ENCODE measurements at regions not wholly inside any gene's neighbourhood (a gene's known extent, or its start where the extent isn't known, plus 50 kb on each side); places are given as distances from the start of the nearest gene placed in this dataset.

DNA sequence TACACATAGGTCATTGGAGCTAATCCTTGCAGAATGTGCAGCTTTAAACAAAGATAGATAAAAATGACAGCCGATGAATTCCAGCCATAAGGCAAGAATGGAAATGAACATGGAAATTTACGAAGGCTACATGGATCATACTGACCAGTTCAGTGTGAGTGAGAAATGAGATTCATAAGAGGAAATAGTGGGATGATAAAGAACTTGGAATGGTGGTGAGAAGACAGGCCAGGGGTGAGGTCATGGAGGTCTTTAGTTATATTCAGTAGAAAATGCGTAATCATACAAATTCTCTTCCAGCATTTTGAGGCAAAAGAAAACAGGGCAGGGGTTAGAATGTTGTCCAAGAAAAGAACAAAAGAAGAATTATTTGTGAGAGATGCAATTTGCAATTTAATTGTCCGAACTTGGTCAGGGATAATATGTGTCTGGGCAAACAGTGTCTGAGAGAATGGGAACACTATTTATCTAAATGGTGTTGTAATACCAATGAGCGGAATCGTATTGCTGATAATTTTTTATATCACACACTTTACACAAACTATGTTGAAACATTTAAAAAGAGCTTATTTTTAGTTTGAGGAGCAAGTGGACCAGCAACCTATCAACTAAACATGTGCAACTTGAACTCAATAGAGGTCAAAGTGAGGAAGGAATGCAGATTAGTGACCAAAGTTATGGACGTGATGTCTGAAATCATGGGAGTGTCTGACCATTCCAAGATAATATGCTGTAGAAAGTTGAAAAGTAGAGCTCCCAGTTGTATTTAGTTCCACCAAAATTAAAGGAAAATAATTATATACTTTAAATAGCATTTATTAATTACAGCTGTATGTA is 739.0 kb upstream of the NCAM2 start:
- DNase-seq (ENCODE audit: low read depth in 2 of 2), result no peak

- no peak for DNase-seq (ENCODE audit: low read depth in 2 of 2)
Observed at GRCh38 chr21:20260124-20260523, 738.1 kb upstream of the NCAM2 start.

DNA sequence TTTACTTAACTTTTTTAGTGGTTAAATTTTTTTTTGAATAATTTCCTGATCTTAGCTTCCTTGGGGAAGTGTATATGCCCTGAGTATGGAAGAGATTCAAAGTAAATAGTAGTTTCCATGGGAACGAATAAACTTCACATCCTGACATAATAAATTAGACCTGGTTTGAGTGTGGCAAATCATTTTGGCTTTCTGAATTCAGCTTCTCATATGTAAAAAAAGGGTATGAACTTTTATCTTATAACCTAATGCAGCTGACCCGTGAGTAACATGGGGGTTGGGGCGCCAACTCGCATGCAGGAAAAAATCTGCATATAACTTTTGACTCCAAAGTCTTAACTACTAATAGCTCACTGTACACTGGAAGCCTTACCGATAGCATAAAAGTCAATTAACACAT is 736.8 kb upstream of the NCAM2 start:
- DNase-seq (ENCODE audit: low read depth in 2 of 2), result no peak

DNA sequence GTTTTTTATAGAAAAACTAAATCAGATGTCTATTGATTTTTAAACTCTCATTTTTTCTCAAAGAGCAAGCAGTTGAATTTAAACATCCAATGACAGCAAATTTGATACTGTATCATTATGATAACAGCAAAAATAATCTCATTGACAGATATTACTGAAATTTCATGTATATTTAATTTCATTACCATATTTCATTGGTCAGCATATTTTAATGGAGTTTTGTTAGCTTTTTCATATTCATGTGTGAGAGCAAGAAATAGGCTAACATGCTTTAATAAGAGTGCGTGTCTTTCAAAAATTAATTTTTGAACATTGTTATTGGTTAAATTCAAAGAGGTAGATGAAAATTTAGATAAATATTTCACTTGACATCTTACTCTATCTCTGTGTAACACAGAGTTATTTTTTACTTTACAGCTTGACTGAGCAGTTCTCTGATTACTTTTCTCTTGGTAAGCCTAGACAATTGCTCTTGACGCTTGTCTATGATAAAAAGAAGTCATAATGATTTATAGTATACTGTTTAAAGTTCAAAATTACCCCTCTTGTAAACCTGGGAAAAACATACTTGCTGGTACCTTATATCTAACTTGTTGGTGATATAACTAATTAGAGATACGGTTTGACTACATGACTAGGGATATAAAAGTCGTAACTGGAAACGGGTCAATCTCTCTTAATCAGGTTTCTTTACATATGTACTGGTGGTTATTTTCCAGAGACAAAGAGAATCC is 732.3 kb upstream of the NCAM2 start:
- no peak for DNase-seq (ENCODE audit: low read depth in 2 of 2)

GRCh38 chr21:20266441-20266710 is 731.8 kb upstream of the NCAM2 start:
- no peak for DNase-seq (ENCODE audit: low read depth in 2 of 2)

DNA sequence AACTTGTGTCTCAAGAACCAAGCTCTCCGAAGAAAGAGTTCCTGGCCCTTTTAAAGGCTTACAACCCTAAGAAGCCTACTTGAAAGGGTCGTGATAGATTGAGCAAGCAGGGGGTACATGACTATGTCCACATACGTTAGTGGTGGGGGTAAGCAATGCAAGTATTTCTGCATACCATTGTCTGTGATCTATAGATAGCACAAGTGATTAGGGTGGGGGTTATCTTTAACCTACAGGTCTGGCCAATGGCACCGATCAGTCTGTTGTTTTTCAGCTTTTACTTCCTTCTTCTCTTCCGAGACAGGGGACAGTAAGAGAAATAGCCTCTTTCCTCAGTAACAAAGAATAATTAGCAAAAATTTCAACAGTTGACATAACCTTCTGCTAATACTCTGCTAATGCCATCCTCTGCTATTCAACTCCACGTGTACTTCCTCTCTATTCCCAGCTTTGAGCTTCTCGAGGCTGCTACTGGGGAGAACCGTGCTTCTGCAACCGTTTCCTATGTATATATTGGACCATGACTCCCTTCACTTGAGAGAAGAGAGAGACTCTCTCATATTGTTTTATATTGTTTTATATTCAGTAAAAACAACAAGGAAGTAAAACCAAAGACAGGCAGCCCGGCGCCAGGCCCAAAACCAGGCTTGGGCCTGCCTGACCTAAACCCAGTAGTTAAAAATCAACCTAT is 727.7 kb upstream of the NCAM2 start:
- DNase-seq (ENCODE audit: low read depth in 2 of 2), result no peak

GRCh38 chr21:20272791-20273362 is 725.3 kb upstream of the NCAM2 start:
- no peak for DNase-seq (ENCODE audit: low read depth in 2 of 2)

DNA sequence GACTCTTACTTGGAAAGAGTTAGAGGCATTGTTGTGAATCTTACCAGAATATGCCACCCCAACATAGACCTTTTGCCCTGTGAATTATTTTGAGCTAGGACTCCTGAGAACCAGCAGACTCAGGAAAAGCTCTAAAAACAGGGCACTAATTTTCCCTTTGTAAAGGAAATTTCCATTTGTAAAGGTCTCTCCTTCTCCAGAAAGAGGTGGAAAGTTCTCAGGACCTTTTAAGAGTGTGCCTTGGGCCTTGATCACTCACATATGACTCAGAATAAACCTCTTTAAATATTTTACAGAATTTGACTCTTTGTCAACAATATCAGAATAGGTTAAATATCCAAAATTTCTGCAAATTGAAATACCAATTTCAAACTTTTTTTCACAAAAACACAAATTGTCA is 721.8 kb upstream of the NCAM2 start:
- no peak for DNase-seq (ENCODE audit: low read depth in 2 of 2)

DNA sequence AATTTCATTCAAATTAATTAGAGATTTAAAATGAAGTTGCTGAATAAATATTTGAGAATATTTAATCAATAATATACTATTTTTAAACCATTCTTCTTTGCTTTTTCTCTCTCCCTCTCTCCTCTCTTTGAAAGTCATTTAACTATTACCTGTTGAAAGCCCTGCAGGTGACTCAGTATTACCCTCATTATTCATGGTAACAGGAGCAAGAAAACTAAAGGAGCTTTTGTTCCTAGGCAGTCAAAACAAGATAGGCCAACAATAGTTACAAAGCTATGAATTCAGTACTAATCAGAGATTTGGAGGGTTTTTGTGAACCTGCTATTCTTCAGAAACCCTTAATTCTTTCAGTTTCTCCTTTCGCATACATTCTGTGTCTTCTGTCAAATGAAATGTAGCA is 721.3 kb upstream of the NCAM2 start:
- DNase-seq (ENCODE audit: low read depth in 2 of 2), result no peak

- DNase-seq (ENCODE audit: low read depth in 2 of 2), result no peak
Observed at GRCh38 chr21:20283836-20284235, 714.4 kb upstream of the NCAM2 start.

DNA sequence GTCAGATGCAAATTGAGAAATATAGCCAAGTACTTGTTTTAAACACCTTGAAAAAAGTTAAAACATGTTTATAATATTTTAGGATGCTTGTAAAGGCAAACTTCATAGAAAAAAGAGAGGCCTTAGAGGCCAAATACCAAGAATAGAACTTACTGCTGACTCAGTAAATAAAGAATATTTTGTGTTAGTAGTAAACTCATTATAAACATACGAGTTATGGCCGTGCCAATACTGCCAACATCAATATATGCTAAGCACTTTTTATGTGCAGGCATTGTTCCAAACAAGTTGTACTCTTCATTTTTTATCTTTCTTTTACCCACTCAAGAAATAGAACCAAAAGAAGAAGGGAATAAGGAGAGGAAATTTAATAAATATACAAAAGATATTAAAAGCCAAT is 705.9 kb upstream of the NCAM2 start:
- no peak for DNase-seq (ENCODE audit: low read depth in 2 of 2)

DNA sequence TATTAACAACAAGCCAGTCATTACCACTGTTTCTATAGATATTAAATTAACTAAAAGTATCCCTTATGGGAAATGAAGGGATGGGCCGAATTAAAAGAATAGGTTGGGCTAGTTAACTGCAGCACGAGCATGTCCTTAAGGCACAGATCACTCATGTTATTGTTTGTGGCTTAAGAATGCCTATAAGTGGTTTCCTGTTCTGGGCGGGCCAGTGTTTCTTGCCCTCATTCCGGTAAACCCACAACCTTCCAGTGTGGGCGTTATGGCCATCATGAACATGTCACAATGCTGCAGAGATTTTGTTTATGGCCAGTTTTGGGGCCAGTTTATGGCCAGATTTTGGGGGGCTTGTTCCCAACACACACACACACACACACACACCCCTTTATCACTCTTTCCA is 705.4 kb upstream of the NCAM2 start:
- peak in 1 of 2 donors; percentile 0 for DNase-seq (ENCODE audit: low read depth in 2 of 2)

- DNase-seq (ENCODE audit: low read depth in 2 of 2), result no peak
Observed at GRCh38 chr21:20301395-20301794, 696.8 kb upstream of the NCAM2 start.

DNA sequence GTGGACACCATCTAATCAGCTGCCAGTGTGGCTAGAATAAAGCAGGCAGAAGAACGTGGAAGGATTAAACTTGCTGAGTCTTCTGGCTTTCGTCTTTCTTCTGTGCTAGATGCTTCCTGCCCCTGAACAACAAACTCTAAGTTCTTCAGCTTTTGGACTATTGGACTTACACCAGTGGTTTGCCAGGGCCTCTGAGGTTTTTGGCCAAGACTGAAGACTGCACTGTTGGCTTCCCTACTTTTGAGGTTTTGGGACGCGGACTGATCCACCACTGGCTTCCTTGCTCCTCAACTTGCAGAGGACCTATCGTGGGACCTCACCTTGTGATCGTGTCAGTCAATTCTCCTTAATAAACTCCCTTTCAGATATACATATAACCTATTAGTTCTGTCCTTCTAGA is 696.1 kb upstream of the NCAM2 start:
- DNase-seq (ENCODE audit: low read depth in 2 of 2), result no peak

DNA sequence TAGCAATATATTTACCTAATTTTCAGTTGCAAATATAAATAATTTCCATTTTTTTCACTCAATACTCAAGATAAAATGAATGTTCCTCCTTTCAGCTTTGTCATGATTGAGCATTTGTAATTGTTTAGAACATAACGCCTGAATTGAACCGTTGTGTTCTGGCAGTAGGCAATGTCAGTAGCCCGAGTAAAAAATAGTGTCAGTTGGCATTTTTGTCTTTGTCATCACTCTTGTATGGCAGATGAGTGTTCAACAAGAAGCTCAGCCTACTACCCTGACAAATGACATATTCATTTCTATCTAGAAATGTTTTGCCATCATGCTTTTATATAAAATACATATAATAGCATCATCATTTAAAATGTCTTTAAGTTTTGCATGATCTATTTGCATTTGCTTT is 691.4 kb upstream of the NCAM2 start:
- no peak for DNase-seq (ENCODE audit: low read depth in 2 of 2)

DNA sequence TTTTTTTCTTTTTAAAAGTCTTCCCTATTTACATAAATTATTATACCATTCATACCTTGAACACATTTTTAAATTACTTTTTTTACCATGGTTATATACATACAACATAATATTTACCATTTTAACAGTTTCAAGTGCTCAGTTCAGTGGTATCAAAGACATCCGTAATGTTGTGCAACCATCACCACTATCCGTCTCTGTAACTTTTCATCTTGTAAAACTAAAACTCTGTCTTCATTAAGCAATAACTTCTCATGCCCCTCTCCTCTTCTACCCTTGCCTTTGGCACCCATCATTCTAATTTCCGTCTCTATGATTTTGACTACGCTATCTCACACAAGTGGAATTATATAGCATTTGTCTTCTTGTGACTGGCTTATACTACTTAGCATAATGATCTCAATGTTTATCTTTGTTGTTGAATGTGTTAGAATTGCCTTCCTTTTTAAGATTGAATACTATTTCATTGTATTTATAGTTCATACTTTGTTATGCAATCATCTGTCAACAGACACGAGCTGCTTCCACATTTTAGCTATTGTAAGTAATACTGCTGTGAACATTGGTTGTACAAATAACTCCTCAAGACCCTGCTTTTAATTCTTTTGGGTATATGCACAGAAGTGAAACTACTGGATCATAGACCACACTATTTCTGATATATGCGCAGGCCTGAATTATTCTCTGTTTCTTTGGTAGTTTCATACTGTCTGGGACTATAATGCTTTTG is 689.5 kb upstream of the NCAM2 start:
- DNase-seq (ENCODE audit: low read depth in 2 of 2), result no peak

DNA sequence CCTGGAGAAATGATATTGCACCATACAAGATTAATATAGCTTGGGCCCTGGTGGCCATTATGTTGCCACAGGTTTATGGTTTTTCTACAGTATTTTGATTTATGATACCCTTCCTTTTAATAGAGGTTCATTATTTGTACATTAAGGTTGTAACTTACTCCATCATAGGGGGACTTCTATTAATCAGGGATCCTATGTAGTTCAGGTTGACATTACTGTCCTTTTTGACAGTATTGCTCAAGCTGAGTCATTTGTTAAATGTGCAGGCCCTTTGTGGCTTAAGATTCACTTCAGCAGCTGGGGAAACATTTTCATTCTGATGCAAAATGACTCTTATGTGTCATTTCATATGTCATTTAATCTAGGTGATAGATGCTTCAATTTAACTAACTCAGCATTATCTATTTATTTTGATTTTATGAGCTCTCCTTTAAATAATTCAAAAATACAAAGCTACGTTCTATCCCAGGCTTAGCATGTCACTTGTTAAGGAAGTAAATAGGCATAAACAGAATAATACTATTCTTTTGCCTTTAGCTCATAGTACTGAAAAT is 686.9 kb upstream of the NCAM2 start:
- DNase-seq (ENCODE audit: low read depth in 2 of 2), result no peak

GRCh38 chr21:20313013-20313412 is 685.2 kb upstream of the NCAM2 start:
- no peak for DNase-seq (ENCODE audit: low read depth in 2 of 2)

DNA sequence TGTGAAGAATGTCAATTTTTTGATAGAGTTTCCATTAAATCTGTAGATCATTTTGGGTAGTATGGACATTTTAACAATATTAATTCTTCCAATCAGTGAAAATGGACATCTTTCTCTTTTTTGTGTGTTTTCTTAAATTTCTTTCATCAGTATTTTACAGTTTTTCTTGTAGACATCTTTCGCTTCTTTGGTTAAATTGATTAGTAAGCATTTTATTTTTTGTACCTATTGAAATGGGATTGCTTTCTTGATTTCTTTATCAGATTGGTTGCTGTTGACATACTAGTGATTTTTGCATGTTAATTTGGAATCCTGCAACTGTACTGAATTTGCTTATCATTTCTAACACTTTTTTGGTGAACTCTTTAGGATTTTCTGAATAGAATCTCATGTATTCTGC is 683.2 kb upstream of the NCAM2 start:
- no peak for DNase-seq (ENCODE audit: low read depth in 2 of 2)

DNA sequence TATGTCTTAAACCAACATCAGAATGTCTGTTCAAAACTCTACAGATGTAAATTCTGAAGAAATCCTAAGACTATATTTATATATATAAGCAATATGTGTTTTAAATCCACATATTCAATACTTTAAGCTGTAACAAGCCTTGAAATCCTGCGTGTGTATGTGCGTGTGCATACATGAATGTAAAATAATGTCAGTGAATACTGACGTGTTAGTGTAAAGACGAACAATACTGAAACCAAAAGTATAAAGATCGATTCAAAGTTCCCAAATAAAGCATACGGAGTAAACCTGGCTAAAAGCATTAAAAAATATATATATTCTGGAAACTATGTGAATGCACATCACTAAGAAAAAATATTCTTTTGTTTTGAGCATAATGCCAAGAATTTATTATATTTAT is 668.6 kb upstream of the NCAM2 start:
- DNase-seq (ENCODE audit: low read depth in 2 of 2), result no peak

DNA sequence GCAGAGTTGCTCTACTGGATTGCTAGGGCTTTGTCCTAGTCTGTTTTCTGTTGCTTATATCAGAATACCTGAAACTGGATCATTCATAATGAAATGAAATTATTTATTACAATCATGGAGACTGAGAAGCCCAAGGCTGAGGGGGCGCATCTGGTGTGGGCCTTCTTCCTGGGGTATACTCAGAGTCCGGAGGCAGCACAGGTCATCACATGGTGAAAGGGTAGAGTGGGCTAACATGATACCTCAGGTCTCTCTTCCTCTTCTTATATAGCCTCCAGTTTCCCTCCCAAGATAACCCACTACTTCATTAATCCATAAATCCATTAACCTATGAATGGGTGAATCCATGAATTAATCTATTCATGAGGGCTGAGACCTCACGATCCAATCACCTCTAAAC is 667.6 kb upstream of the NCAM2 start:
- DNase-seq (ENCODE audit: low read depth in 2 of 2), result no peak

DNA sequence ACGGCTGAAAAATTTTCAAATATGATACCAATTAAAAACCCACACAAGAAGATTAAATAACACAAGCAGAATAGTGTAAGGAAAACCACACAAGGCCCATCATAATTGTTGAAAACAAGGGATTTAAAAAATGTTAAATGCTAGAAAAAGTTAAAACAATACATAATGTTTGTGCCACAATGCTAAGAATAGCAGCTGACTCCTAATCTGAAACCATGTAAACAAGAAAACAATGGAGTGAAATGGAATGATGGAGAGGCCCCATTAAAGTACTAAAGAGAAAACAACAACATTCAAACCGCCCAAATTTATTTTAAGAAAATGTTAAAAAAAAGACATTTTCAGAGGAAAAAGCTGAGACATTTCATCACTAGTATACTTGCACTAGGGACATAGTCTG is 663.6 kb upstream of the NCAM2 start:
- no peak for DNase-seq (ENCODE audit: low read depth in 2 of 2)

Measured in stimulated activated CD8-positive, alpha-beta memory T cell treated with anti-CD3 and anti-CD28 coated beads, Interleukin-7, amount 100 ng/mL, for 4 hours (primary cell).